ENCODE measurements at regions not wholly inside any gene's neighbourhood (a gene's known extent, or its start where the extent isn't known, plus 50 kb on each side); places are given as distances from the start of the nearest gene placed in this dataset.

- no peaks in the 10 kb centered on the region for H3K9me3 ChIP-seq (ENCODE audit: control insufficient read depth, insufficient read depth, low read length)
- no peaks in the 10 kb centered on the region for H3K9me2 ChIP-seq (replicated peaks; ENCODE audit: control insufficient read depth, low read length)
- no peaks in the 10 kb centered on the region for H3F3A ChIP-seq (ENCODE audit: control insufficient read depth, insufficient read depth)
- no peaks in the 10 kb centered on the region for H3K79me2 ChIP-seq (ENCODE audit: control insufficient read depth, low read length)
- no peak for TF ChIP-seq CTCF (IDR thresholded peaks at IDR 0.05; ENCODE audit: low read depth, low read length, poor library complexity, severe bottlenecking)
- TF ChIP-seq EZH2phosphoT487 (IDR thresholded peaks at IDR 0.05; ENCODE audit: borderline replicate concordance, low read length): no peak
- no peaks in the 10 kb centered on the region for H3K36me3 ChIP-seq (ENCODE audit: control insufficient read depth, low read length)
- H3K4me2 ChIP-seq (ENCODE audit: low read length): no peak overlapping the region
- no peaks in the 10 kb centered on the region for H3K4me1 ChIP-seq (ENCODE audit: control insufficient read depth, low read length)
- H3K27ac ChIP-seq (ENCODE audit: low read depth, low read length): no peak overlapping the region
- H3K27me3 ChIP-seq (ENCODE audit: control insufficient read depth, low read length): 0 out of 2 replicates have a peak, but pooled peaks cover 3% of the 10 kb centered on the region
- H4K20me1 ChIP-seq (ENCODE audit: control insufficient read depth, insufficient read depth, low read depth, low read length): no peaks in the 10 kb centered on the region
- no peak overlapping the region for H3K4me3 ChIP-seq (ENCODE audit: low read length)
Measured at GRCh38 chr4:151472297-151472696, 63.3 kb downstream of the FHIP1A start.

- Histone ChIP-seq H3K9me3 (ENCODE audit: control insufficient read depth, insufficient read depth, low read length) (no peaks in the 10 kb centered on the region), H3K4me2 (ENCODE audit: low read length) (no peak overlapping the region), H3K79me2 (ENCODE audit: control insufficient read depth, low read length) (no peaks in the 10 kb centered on the region), H3K9me2 (replicated peaks; ENCODE audit: control insufficient read depth, low read length) (no peaks in the 10 kb centered on the region), H3K4me1 (ENCODE audit: control insufficient read depth, low read length) (no peaks in the 10 kb centered on the region), H3K4me3 (ENCODE audit: low read length) (no peak overlapping the region), H3K36me3 (ENCODE audit: control insufficient read depth, low read length) (no peaks in the 10 kb centered on the region), H3F3A (ENCODE audit: control insufficient read depth, insufficient read depth) (no peaks in the 10 kb centered on the region), H3K27me3 (ENCODE audit: control insufficient read depth, low read length) (0 out of 2 replicates have a peak, but pooled peaks cover 3% of the 10 kb centered on the region), H4K20me1 (ENCODE audit: control insufficient read depth, insufficient read depth, low read depth, low read length) (no peaks in the 10 kb centered on the region), H3K27ac (ENCODE audit: low read depth, low read length) (no peak overlapping the region)
- TF ChIP-seq CTCF (IDR thresholded peaks at IDR 0.05; ENCODE audit: low read depth, low read length, poor library complexity, severe bottlenecking) (no peak), EZH2phosphoT487 (IDR thresholded peaks at IDR 0.05; ENCODE audit: borderline replicate concordance, low read length) (no peak)
Measured at GRCh38 chr4:151472711-151473110, 63.7 kb downstream of the FHIP1A start.

- H3K4me1 ChIP-seq (ENCODE audit: control insufficient read depth, low read length): no peaks in the 10 kb centered on the region
- H4K20me1 ChIP-seq (ENCODE audit: control insufficient read depth, insufficient read depth, low read depth, low read length): no peaks in the 10 kb centered on the region
- no peak overlapping the region for H3K4me2 ChIP-seq (ENCODE audit: low read length)
- no peaks in the 10 kb centered on the region for H3K36me3 ChIP-seq (ENCODE audit: control insufficient read depth, low read length)
- 0 out of 2 replicates have a peak, but pooled peaks cover 3% of the 10 kb centered on the region for H3K27me3 ChIP-seq (ENCODE audit: control insufficient read depth, low read length)
- no peak overlapping the region for H3K27ac ChIP-seq (ENCODE audit: low read depth, low read length)
- no peaks in the 10 kb centered on the region for H3K9me3 ChIP-seq (ENCODE audit: control insufficient read depth, insufficient read depth, low read length)
- H3K9me2 ChIP-seq (replicated peaks; ENCODE audit: control insufficient read depth, low read length): no peaks in the 10 kb centered on the region
- TF ChIP-seq EZH2phosphoT487 (IDR thresholded peaks at IDR 0.05; ENCODE audit: borderline replicate concordance, low read length): no peak
- TF ChIP-seq CTCF (IDR thresholded peaks at IDR 0.05; ENCODE audit: low read depth, low read length, poor library complexity, severe bottlenecking): no peak
- H3K4me3 ChIP-seq (ENCODE audit: low read length): no peak overlapping the region
- H3K79me2 ChIP-seq (ENCODE audit: control insufficient read depth, low read length): no peaks in the 10 kb centered on the region
- H3F3A ChIP-seq (ENCODE audit: control insufficient read depth, insufficient read depth): no peaks in the 10 kb centered on the region
Measured at GRCh38 chr4:151473521-151474097, 64.6 kb downstream of the FHIP1A start.
